H9 (cell line): ENCODE measurements at regions not wholly inside any gene's neighbourhood (a gene's known extent, or its start where the extent isn't known, plus 50 kb on each side); places are given as distances from the start of the nearest gene placed in this dataset.

ENCODE experiments used
- DNase-seq: peaks from one replicate; pipeline ENCODE4 v3.0.0-alpha.2; 2017
- H2AFZ ChIP-seq: one replicate; pipeline ENCODE4 v1.6.1; 2013; ENCODE audit warnings: mild to moderate bottlenecking, low read length, control low read depth, moderate library complexity
- H2AK5ac ChIP-seq: 2 replicates; pipeline ENCODE4 v1.6.1; 2013; ENCODE audit warnings: low read length, control low read depth, mixed read lengths; ENCODE audit not compliant: insufficient read length
- H2BK120ac ChIP-seq: one replicate; pipeline ENCODE4 v1.6.1; 2013; ENCODE audit warnings: low read depth, mild to moderate bottlenecking, low read length, control low read depth, inconsistent platforms; ENCODE audit not compliant: poor library complexity, severe bottlenecking
- H2BK12ac ChIP-seq: 2 replicates; pipeline ENCODE4 v1.6.1; 2013; ENCODE audit warnings: low read length, control low read depth, mixed read lengths, low read depth; ENCODE audit not compliant: insufficient read length
- H2BK15ac ChIP-seq: 2 replicates; pipeline ENCODE4 v1.6.1; 2013; ENCODE audit warnings: low read depth, low read length, control low read depth
- H2BK20ac ChIP-seq: one replicate; pipeline ENCODE4 v1.6.1; 2013; ENCODE audit warnings: low read depth, mild to moderate bottlenecking, low read length, control low read depth, inconsistent platforms; ENCODE audit not compliant: poor library complexity, severe bottlenecking
- H2BK5ac ChIP-seq: 2 replicates; pipeline ENCODE4 v1.6.1; 2013; ENCODE audit warnings: low read length, control low read depth, mixed read lengths; ENCODE audit not compliant: insufficient read length
- H3K14ac ChIP-seq: 2 replicates; pipeline ENCODE4 v1.6.1; 2013; ENCODE audit warnings: low read length, control low read depth; ENCODE audit not compliant: insufficient read depth
- H3K18ac ChIP-seq: 2 replicates; pipeline ENCODE4 v1.6.1; 2013; ENCODE audit warnings: low read depth, mild to moderate bottlenecking, mixed read lengths, low read length, control low read depth; ENCODE audit not compliant: insufficient read length
- H3K23ac ChIP-seq: 2 replicates; pipeline ENCODE4 v1.6.1; 2013; ENCODE audit warnings: low read length, control low read depth, mixed read lengths, low read depth; ENCODE audit not compliant: insufficient read length
- H3K23me2 ChIP-seq: 2 replicates; pipeline ENCODE4 v1.6.1; 2013; ENCODE audit warnings: low read depth, mild to moderate bottlenecking, mixed read lengths, low read length, control low read depth; ENCODE audit not compliant: insufficient read length, poor library complexity, severe bottlenecking
- H3K27ac ChIP-seq: 2 replicates; pipeline ENCODE4 v1.5.1; 2013; ENCODE audit warnings: low read length, control low read depth, mixed read lengths, low read depth; ENCODE audit not compliant: insufficient read length
- H3K27me3 ChIP-seq: 2 replicates; pipeline ENCODE4 v1.6.1; 2013; ENCODE audit warnings: low read length, control low read depth, inconsistent platforms; ENCODE audit not compliant: insufficient read depth
- H3K4ac ChIP-seq: 2 replicates; pipeline ENCODE4 v1.6.1; 2013; ENCODE audit warnings: low read depth, mild to moderate bottlenecking, control low read depth, inconsistent platforms, low read length, moderate library complexity
- H3K4me1 ChIP-seq: 2 replicates; pipeline ENCODE4 v1.6.1; 2013; ENCODE audit warnings: low read length, control low read depth, inconsistent platforms; ENCODE audit not compliant: insufficient read depth
- H3K4me2 ChIP-seq: 2 replicates; pipeline ENCODE4 v1.6.1; 2013; ENCODE audit warnings: low read length, control low read depth, mixed read lengths; ENCODE audit not compliant: insufficient read length, insufficient read depth
- H3K56ac ChIP-seq: 2 replicates; pipeline ENCODE4 v1.6.1; 2013; ENCODE audit warnings: low read depth, mild to moderate bottlenecking, mixed read lengths, low read length, control low read depth; ENCODE audit not compliant: insufficient read length
- H3K79me1 ChIP-seq: 2 replicates; pipeline ENCODE4 v1.6.1; 2013; ENCODE audit warnings: low read depth, mild to moderate bottlenecking, moderate library complexity, low read length, control low read depth, inconsistent platforms; ENCODE audit not compliant: insufficient read depth, poor library complexity, severe bottlenecking
- H3K79me2 ChIP-seq: 2 replicates; pipeline ENCODE4 v1.6.1; 2013; ENCODE audit warnings: low read length, control low read depth, inconsistent platforms; ENCODE audit not compliant: insufficient read depth
- H3K9ac ChIP-seq: 2 replicates; pipeline ENCODE4 v1.6.1; 2013; ENCODE audit warnings: low read length, control low read depth, mixed read lengths; ENCODE audit not compliant: insufficient read length; ENCODE audit errors: extremely low read depth
- H3K9me3 ChIP-seq: one replicate; pipeline ENCODE4 v1.6.1; 2013; ENCODE audit warnings: low read depth, low read length, inconsistent platforms; ENCODE audit not compliant: control insufficient read depth
- H3T11ph ChIP-seq: one replicate; pipeline ENCODE4 v1.6.1; 2013; ENCODE audit warnings: mild to moderate bottlenecking, low read length, control low read depth, inconsistent platforms
- H4K20me1 ChIP-seq: one replicate; pipeline ENCODE4 v1.6.1; 2013; ENCODE audit not compliant: control insufficient read depth, insufficient read length, insufficient read depth
- H4K5ac ChIP-seq: 2 replicates; pipeline ENCODE4 v1.6.1; 2013; ENCODE audit warnings: low read depth, mild to moderate bottlenecking, mixed read lengths, low read length, control low read depth; ENCODE audit not compliant: insufficient read length
- H4K8ac ChIP-seq: replicated peaks from 2 replicates; pipeline ENCODE4 v1.6.1; 2013; ENCODE audit warnings: low read length, control low read depth, mixed read lengths, low read depth; ENCODE audit not compliant: insufficient read length
- H4K91ac ChIP-seq: 2 replicates; pipeline ENCODE4 v1.6.1; 2013; ENCODE audit warnings: low read depth, mild to moderate bottlenecking, moderate library complexity, mixed read lengths, low read length, control low read depth; ENCODE audit not compliant: insufficient read length
- H3K27ac Mint-ChIP-seq, 3 experiments: 2 replicates in 2 of 3; 3 replicates in 1 of 3; pipeline ENCODE4 v1.8.0; 2020 to 2021; ENCODE audit warnings: mixed read lengths in 3 of 3, mild to moderate bottlenecking in 1 of 3, moderate library complexity in 1 of 3
- H3K27me3 Mint-ChIP-seq: 2 replicates; pipeline ENCODE4 v1.8.0; 2021; ENCODE audit warnings: low read depth, mild to moderate bottlenecking, moderate library complexity, mixed read lengths
- H3K36me3 Mint-ChIP-seq, 3 experiments: 2 replicates in 2 of 3; 3 replicates in 1 of 3; pipeline ENCODE4 v1.8.0; 2020 to 2021; ENCODE audit warnings: low read depth in 3 of 3, mixed read lengths in 3 of 3; ENCODE audit not compliant: insufficient read depth in 1 of 3
- H3K4me1 Mint-ChIP-seq, 2 experiments: 2 replicates each; pipeline ENCODE4 v1.8.0; 2020; ENCODE audit warnings: mixed read lengths in 2 of 2
- H3K4me3 Mint-ChIP-seq, 2 experiments: 2 replicates in 1 of 2; 3 replicates in 1 of 2; pipeline ENCODE4 v1.8.0; 2020 to 2021; ENCODE audit warnings: mild to moderate bottlenecking in 2 of 2, mixed read lengths in 2 of 2, moderate library complexity in 1 of 2
- H3K9me3 Mint-ChIP-seq, 2 experiments: 2 replicates in 1 of 2; 3 replicates in 1 of 2; pipeline ENCODE4 v1.8.0; 2020; ENCODE audit warnings: mild to moderate bottlenecking in 2 of 2, mixed read lengths in 2 of 2, moderate library complexity in 1 of 2
- CTCF ChIP-seq: fragments of 200-600 bp; sonication (generic); conservative IDR thresholded peaks from 3 replicates; pipeline ENCODE4 v1.8.0; 2021; ENCODE audit warnings: antibody characterized with exemption, mild to moderate bottlenecking
- WGBS: extraction: QIAGEN DNeasy Blood & Tissue Kit; methylation state at CpG from one replicate; pipeline ENCODE4 v1.1.7; 2013; ENCODE audit warnings: missing lambda C conversion rate, low lambda C conversion rate, mixed read lengths; ENCODE audit not compliant: insufficient read length; ENCODE audit errors: extremely low coverage; 5-methylcytosine and 5-hydroxymethylcytosine counted together

- Histone ChIP-seq H2BK5ac (no peak overlapping the region), H2BK12ac (no peak overlapping the region), H3K4ac (no peak overlapping the region), H3K9ac (no peak overlapping the region), H3K27ac (no peak overlapping the region), H4K5ac (no peak overlapping the region), H3K4me1 (no peaks in the 10 kb centered on the region; the same call in 1 of the 2 replicates), H3K56ac (no peak overlapping the region), H3K79me2 (no peaks in the 10 kb centered on the region), H2BK20ac (no peak overlapping the region), H3K14ac (no peak overlapping the region), H4K8ac (no peak overlapping the region), H3T11ph (no peak overlapping the region), H3K9me3 (no peaks in the 10 kb centered on the region), H3K4me2 (no peak overlapping the region), H3K27me3 (no peaks in the 10 kb centered on the region), H2BK15ac (no peak overlapping the region), H4K20me1 (no peaks in the 10 kb centered on the region), H3K18ac (no peak overlapping the region), H2BK120ac (no peak overlapping the region), H2AFZ (no peak overlapping the region), H4K91ac (no peak overlapping the region), H2AK5ac (no peak overlapping the region), H3K23ac (no peak overlapping the region), H3K79me1 (no peaks in the 10 kb centered on the region), H3K23me2 (no peaks in the 10 kb centered on the region)
- no CpG with 5 or more reads among the region's 2 CpGs for whole genome bisulfite sequencing
- H3K27ac Mint-ChIP-seq, result no peak overlapping the region
- no peak overlapping the region for H3K4me3 Mint-ChIP-seq
- DNase-seq, result no peak
- H3K27me3 Mint-ChIP-seq, result no peaks in the 10 kb centered on the region
- peaks cover 9 to 15% of the 10 kb centered on the region in 2 experiments for H3K4me1 Mint-ChIP-seq
- no peak for TF ChIP-seq CTCF
- H3K36me3 Mint-ChIP-seq, result no peaks in the 10 kb centered on the region; a peak in 1 of 7 replicates
- H3K9me3 Mint-ChIP-seq, result peaks cover 3 to 6% of the 10 kb centered on the region in 2 experiments; a peak in 2 of 5 replicates
These were observed 219.8 kb downstream of the AEBP2 start for GRCh38 chr12:19659086-19659485.
